ENCODE measurements at regions not wholly inside any gene's neighbourhood (a gene's known extent, or its start where the extent isn't known, plus 50 kb on each side); places are given as distances from the start of the nearest gene placed in this dataset.

DNA sequence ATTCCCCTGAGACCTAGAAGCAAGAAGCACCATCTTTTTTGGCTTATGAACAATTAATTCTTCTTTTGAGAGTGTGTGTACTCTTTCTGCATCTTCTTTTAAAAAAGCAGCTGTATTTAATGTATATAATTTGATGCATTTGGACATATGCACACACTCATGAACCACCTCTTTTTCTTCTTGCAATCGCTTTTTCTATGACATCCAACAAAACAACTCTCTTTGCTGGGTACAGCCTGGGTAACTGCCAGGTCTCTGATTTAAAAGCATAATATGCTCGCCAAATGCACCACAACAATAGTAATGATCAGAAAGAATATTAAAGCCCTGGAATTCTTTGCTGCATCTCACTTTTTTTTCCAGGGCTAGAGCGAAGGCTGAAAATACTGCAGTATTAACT, 97.3 kb downstream of the HAPSTR1 start:
- ATAC-seq = no peak

DNA sequence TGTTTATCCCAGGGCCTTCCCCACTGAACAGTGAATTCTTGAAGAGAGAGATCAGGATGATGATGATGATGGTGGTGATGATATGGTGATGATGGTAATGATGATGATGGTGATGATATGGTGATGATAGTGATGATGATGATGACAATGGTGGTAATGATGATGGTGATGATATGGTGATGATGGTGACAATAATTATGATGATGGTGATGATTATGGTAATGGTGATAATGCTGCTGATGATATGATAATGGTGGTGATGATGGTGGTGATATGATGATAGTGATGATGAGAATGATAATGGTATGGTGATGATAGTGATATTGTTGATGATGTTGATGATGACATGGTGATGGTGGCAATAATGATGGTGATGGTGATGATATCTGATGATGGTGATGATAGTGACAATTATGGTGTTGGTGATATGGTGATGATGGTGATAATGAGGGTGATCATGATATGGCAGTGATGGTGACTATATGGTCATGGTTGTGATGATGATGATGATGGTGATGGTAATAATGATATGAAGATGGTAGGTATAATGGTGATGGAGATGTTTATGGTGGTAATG, 99.9 kb downstream of the HAPSTR1 start:
- ATAC-seq = no peak

GRCh38 chr16:9192746-9193145, 101.3 kb downstream of the HAPSTR1 start:
- ATAC-seq = no peak

DNA sequence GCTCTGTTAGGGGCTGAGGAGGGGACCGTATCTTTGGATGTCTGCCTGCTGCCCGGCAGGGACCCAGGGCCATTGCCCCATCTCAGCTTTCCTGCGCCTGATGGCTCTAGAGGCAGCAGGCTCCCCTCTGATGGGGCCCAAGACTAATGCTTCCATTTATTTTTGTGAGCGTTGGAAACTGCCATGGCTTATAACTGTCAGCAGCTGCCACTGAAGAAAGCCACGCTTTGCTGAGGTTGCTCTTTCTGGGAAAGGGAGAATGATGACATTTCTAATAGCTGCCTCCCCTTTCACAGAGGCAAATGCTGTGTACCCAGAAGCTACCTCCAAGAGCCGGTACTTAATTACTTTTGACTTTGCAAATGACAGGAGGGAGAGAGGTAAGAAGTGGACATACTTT, 103.8 kb downstream of the HAPSTR1 start:
- ATAC-seq = no peak

- ATAC-seq = no peak
These were observed 106.7 kb downstream of the HAPSTR1 start for GRCh38 chr16:9197957-9198661.

DNA sequence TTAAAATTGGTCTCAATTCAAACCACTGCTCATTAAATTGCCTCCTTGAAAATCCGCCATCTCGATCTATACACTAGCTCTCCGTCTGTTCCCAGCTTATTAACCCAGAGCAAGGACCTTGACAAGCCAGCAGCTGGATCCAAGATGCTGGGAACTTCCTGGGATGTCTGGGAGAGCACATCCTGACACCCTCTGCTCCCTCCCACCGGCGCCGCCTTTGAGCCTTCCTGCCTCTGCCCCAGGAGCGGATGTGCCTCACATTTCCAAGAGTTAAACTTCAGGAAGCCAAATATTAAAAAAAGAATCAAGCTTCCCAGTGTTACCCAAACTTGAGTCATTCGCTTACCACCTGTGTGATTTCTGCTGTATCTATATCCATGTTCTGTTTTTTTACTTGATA, 107.9 kb downstream of the HAPSTR1 start:
- ATAC-seq = no peak

DNA sequence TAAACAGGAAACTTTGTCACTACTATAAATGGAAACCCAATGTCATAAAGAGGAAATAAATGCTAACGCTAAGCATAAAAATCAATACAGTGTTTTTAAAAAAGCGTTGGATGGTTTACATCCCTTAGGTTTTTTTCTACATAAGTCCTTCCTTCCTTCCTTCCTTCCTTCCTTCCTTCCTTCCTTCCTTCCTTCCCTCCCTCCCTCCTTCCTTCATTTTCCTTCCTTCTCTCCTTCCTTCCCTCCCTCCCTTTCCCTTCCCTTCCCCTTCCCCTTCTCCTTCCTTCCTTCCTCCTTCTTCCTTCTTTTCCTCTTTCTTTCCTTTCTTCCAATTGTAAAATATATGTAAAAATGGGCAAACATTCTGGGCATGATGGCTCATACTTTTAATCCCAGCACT, 108.3 kb downstream of the HAPSTR1 start:
- ATAC-seq = no peak

GRCh38 chr16:9203956-9204355, 112.5 kb downstream of the HAPSTR1 start:
- no peak for ATAC-seq

- ATAC-seq = no peak
These were observed 114.2 kb downstream of the HAPSTR1 start for GRCh38 chr16:9205661-9206060.

DNA sequence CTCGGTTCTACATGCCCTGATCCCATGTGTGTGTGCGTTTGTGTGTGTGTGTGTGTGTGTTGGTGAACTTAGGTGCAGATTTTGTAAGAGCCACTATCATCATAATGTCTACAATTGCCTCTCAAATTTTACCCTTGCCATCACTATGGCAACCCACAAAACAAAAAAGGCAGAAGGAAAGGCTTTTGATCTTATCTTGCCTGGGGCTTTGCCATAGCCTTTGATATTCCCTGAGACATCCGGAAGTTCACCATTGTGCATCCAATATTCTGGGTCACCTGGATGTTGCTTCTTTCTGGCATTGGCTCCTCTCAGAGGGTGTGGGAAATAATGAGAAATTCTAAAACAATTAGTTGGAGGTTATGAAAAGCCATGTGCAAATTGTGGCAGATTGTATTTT, 114.7 kb downstream of the HAPSTR1 start:
- no peak for ATAC-seq

DNA sequence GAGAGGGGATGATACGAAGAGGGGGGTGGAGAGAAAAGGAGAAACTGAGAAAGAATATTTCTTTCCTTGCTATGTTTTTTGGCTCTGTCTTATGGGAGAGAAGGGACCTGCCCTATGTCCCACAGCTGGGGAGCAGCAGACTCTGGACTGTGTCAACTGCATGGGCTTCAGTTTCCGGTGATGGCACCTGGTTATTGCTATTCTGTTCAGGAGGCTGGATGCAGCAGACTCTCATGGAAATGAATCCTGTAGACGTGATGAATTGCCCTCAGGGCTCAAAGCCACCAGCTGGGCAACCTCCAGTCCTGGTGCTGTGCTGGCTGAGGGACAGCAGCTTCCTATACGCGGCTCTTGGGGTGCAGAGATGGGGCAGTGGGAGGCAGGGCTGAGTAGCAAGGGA, 121.2 kb downstream of the HAPSTR1 start:
- no peak for ATAC-seq

GRCh38 chr16:9219813-9220212, 128.4 kb downstream of the HAPSTR1 start:
- no peak for ATAC-seq

DNA sequence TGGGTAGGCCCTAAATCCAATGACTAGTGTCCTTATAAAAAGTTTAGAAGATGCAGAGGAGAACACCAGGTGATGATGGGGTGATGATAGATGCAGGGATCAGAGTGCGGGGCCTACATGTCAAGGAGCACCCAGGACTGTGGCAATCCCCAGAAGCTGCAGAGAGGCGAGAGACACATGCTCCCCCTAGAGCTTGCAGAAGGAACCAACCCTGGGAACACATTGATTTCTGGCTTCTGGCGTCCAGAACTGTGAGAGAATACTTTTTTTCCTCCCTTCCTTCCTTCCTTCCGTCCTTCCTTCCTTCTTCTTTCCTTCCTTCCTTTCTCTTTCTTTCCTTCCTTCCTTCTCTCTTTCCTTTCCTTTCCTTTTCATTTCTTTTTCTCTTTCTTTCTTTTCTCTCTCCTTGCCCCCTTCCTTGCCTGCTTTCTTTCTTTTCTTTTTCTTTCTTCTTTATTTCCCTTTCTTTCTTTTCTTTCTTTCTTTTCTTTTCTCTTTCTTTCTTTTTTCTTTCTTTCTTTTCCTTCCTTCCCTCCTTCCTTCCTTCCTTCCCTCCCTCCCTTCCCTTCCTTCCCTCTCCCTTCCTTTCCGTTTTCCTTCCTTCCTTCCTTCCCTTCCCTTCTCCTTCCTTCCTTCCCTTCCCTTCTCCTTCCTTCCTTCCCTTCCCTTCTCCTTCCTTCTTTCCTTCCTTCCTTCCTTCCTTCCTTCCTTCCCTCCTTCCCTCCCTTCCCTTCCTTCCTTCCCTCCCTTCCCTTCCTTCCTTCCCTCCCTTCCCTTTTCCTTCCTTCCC, 134.3 kb downstream of the HAPSTR1 start:
- ATAC-seq = no peak

GRCh38 chr16:9226924-9227323, 135.5 kb downstream of the HAPSTR1 start:
- no peak for ATAC-seq

- no peak for ATAC-seq
These were observed 139.6 kb downstream of the HAPSTR1 start for GRCh38 chr16:9231039-9231438.

- ATAC-seq = no peak
These were observed 140.8 kb downstream of the HAPSTR1 start for GRCh38 chr16:9232102-9232770.

DNA sequence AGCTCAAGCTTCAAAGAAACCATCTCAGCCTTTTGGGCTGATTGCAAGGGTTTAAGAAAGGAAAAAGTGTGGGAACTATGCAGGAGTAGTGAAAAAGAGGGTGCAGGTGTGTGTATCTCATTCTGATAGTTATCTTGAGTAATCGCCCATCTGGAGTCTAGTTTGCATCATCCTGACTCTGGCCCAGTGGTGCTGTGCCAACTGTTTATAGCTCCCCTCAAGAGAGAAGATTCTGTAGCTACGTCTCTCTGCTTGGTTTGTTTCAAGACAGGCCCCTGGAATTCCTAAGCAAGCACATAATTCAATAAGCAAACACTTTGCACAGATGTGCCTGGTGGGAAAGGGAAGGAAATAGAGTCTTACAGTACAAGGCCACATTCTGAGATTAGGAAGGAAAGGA, 144.4 kb downstream of the HAPSTR1 start:
- no peak for ATAC-seq

GRCh38 chr16:9236319-9236718, 144.9 kb downstream of the HAPSTR1 start:
- no peak for ATAC-seq

DNA sequence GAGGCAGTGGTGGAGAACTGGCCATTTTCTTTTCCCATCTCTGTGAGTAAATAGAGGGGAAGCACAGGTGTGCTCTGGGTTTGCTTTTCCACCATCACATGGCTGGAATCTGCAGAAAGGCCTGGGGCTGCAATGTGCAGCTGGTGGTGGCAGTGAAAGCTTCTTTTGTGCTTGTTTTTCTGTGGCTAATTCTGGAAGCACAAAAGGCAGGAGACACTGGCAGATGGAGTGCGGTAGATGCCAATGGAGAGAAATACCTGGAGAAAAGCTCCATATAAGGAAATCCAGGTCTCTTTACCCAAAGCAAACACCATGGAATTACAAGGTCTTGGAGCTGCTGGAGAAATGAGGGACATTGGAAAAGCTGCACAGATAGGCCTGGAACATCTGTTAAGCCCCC, 146.9 kb downstream of the HAPSTR1 start:
- no peak for ATAC-seq

DNA sequence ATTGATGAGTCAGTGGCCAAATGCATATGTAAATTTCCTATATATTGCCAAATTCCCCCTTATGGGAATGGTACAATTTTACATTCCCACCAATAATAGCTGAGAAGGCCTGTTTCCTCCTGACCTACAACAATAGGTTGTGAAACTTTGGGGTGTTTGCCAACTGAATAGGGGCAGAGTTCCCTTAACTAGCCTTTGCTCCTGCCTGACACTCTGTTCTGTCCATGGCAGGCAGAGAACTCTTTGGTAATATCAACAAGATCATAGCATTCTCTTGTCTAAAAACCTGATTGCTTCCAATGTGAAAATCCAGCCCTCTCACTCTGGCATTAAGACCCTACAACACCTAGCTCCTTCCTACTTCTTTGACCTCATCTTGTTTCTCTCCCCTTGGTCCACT, 149.7 kb downstream of the HAPSTR1 start:
- ATAC-seq = no peak

- ATAC-seq = no peak
These were observed 156.7 kb downstream of the HAPSTR1 start for GRCh38 chr16:9248162-9248561.

GRCh38 chr16:9249534-9249933, 158.1 kb downstream of the HAPSTR1 start:
- no peak for ATAC-seq

GRCh38 chr16:9251026-9251425, 159.6 kb downstream of the HAPSTR1 start:
- ATAC-seq = no peak

Measured in esophagus mucosa (tissue), 1 donor.